ENCODE measurements at regions not wholly inside any gene's neighbourhood (a gene's known extent, or its start where the extent isn't known, plus 50 kb on each side); places are given as distances from the start of the nearest gene placed in this dataset.
A peak's percentile ranks its signal among the peaks of the same experiment; 100 is the strongest.

- Histone ChIP-seq H3K4me1 (replicated peaks in 1 of 4; ENCODE audit: control insufficient read depth in 3 of 4, insufficient read depth in 4 of 4, low read length in 3 of 4) (peaks cover 0 to 6% (median 2%) of the 10 kb centered on the region in 4 experiments; a peak in 3 of 7 replicates), H3K4me2 (ENCODE audit: insufficient read depth in 1 of 2, low read depth in 2 of 2, low read length in 2 of 2) (no peak overlapping the region), H3K4me3 (ENCODE audit: extremely low read depth in 1 of 4, insufficient read depth in 2 of 4, low read depth in 3 of 4, low read length in 4 of 4) (no peak overlapping the region), H3K36me3 (ENCODE audit: control insufficient read depth in 2 of 4, insufficient read depth in 4 of 4, low read length in 3 of 4) (no peaks in the 10 kb centered on the region), H4K5ac (ENCODE audit: insufficient read length, low read depth, low read length) (no peak overlapping the region), H3K79me1 (ENCODE audit: low read depth, low read length) (no peaks in the 10 kb centered on the region), H2BK20ac (ENCODE audit: low read length) (no peak overlapping the region), H3K9ac (replicated peaks in 1 of 4; ENCODE audit: extremely low read depth in 1 of 4, low read depth in 3 of 4, low read length in 3 of 4) (no peak overlapping the region), H2AFZ (ENCODE audit: low read length) (peak overlapping the region; percentile 90), H4K91ac (replicated peaks; ENCODE audit: insufficient read length, low read length) (no peak overlapping the region), H3K79me2 (ENCODE audit: control insufficient read depth in 1 of 2, insufficient read depth in 2 of 2, low read length in 2 of 2) (no peaks in the 10 kb centered on the region), H2BK15ac (ENCODE audit: low read length) (no peak overlapping the region), H3K18ac (ENCODE audit: extremely low read depth, low read length) (no peak overlapping the region), H2BK12ac (ENCODE audit: low read depth, low read length) (no peak overlapping the region; the same call in 1 of the 2 replicates), H2BK5ac (ENCODE audit: low read depth, low read length) (no peak overlapping the region), H3K4ac (replicated peaks; ENCODE audit: insufficient read length, low read depth, low read length) (no peak overlapping the region), H4K8ac (ENCODE audit: extremely low read depth, insufficient read depth, low read length) (no peak overlapping the region), H3K27ac (ENCODE audit: low read depth, low read length) (no peak overlapping the region), H3K9me3 (ENCODE audit: insufficient read depth in 2 of 2, low read depth in 1 of 2, low read length in 1 of 2) (no peaks in the 10 kb centered on the region), H2AK5ac (ENCODE audit: low read depth, low read length) (no peak overlapping the region), H2BK120ac (replicated peaks; ENCODE audit: low read depth, low read length) (no peak overlapping the region), H3K56ac (replicated peaks; ENCODE audit: insufficient read length, low read depth, low read length) (no peak overlapping the region), H3K14ac (ENCODE audit: insufficient read length) (no peak overlapping the region), H3K23ac (ENCODE audit: insufficient read length) (no peak overlapping the region), H3K27me3 (replicated peaks in 1 of 4; ENCODE audit: control insufficient read depth in 3 of 4, extremely low read depth in 1 of 4, insufficient read depth in 3 of 4, low read length in 3 of 4) (no peaks in the 10 kb centered on the region), H4K20me1 (replicated peaks in 1 of 2; ENCODE audit: control insufficient read depth in 1 of 2, insufficient read depth in 2 of 2, low read length in 2 of 2) (no peaks in the 10 kb centered on the region), H3K23me2 (ENCODE audit: low read depth, low read length) (no peaks in the 10 kb centered on the region)
- WGBS, 2 experiments (ENCODE audit: extremely low coverage in 1 of 2, insufficient coverage in 1 of 2, insufficient read length in 1 of 2, insufficient replicate concordance in 2 of 2, low coverage in 1 of 2, low lambda C conversion rate in 2 of 2, missing lambda C conversion rate in 1 of 2), result 82% methylated on average over 5 of the region's 5 CpGs; no CpG with 5 or more reads in 1 of the 2 experiments
- DNase-seq (ENCODE audit: low read depth in 1 of 2, low spot score in 2 of 2) (no peak), FAIRE-seq (no peak)
- ChIA-PET POLR2A (ENCODE audit: partially characterized antibody) (interaction anchor here (0.8 kb wide), 1 partner anchor 130 kb away, joined by 3 read pairs; no protein-coding TSS in a partner anchor), CTCF (ENCODE audit: partially characterized antibody) (interaction anchor here (0.5 to 1.9 kb wide), 4 partner anchors 9 to 43 kb away, joined by 3 to 9 read pairs (median 4); no protein-coding TSS in a partner anchor)
- TF ChIP-seq, protein P1, sequence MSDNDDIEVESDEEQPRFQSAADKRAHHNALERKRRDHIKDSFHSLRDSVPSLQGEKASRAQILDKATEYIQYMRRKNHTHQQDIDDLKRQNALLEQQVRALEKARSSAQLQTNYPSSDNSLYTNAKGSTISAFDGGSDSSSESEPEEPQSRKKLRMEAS (IDR thresholded peaks at IDR 0.05), result 0 out of 2 replicates have a peak, but pooled peaks have one; percentile 24
- TF ChIP-seq SRF (IDR thresholded peaks at IDR 0.05; ENCODE audit: low read depth, low read length), result no peak
Observed at GRCh38 chr18:57915865-57916582, 112.9 kb upstream of the ATP8B1 start.
